HG03442 (cell line): ENCODE measurements at regions not wholly inside any gene's neighbourhood (a gene's known extent, or its start where the extent isn't known, plus 50 kb on each side); places are given as distances from the start of the nearest gene placed in this dataset.

Source experiments
- ATAC-seq: cut with Tn5 transposase; IDR thresholded peaks from one replicate; pipeline ENCODE4 v1.9.1; 2021; ENCODE audit warnings: mild to moderate bottlenecking, moderate library complexity; ENCODE audit not compliant: unreplicated experiment

GRCh38 chr11:134531327-134532130 is 119.5 kb upstream of the B3GAT1 start:
- ATAC-seq, result no peak

GRCh38 chr11:134530636-134531326 is 118.7 kb upstream of the B3GAT1 start:
- no peak for ATAC-seq

- ATAC-seq, result no peak
Measured at GRCh38 chr11:134529212-134530096, 117.4 kb upstream of the B3GAT1 start.

- no peak for ATAC-seq
Measured at GRCh38 chr11:134528453-134528852, 116.4 kb upstream of the B3GAT1 start.

- ATAC-seq, result no peak
Measured at GRCh38 chr11:134527382-134528243, 115.6 kb upstream of the B3GAT1 start.

GRCh38 chr11:134524896-134525845 is 113.1 kb upstream of the B3GAT1 start:
- ATAC-seq, result no peak

GRCh38 chr11:134524201-134524600 is 112.2 kb upstream of the B3GAT1 start:
- ATAC-seq, result no peak

- no peak for ATAC-seq
Measured at GRCh38 chr11:134522782-134523570, 110.9 kb upstream of the B3GAT1 start.

GRCh38 chr11:134521452-134522289 is 109.6 kb upstream of the B3GAT1 start:
- ATAC-seq, result no peak

GRCh38 chr11:134521001-134521400 is 109.0 kb upstream of the B3GAT1 start:
- ATAC-seq, result no peak

- ATAC-seq, result no peak
Measured at GRCh38 chr11:134519788-134520187, 107.7 kb upstream of the B3GAT1 start.

GRCh38 chr11:134519390-134519750 is 107.3 kb upstream of the B3GAT1 start:
- ATAC-seq, result no peak

- no peak for ATAC-seq
Measured at GRCh38 chr11:134518616-134519389, 106.8 kb upstream of the B3GAT1 start.

- ATAC-seq, result no peak
Measured at GRCh38 chr11:134517621-134518293, 105.7 kb upstream of the B3GAT1 start.

GRCh38 chr11:134517115-134517514 is 105.1 kb upstream of the B3GAT1 start:
- ATAC-seq, result no peak

GRCh38 chr11:134516529-134516928 is 104.5 kb upstream of the B3GAT1 start:
- ATAC-seq, result no peak
